Common myeloid progenitor, CD34-positive (primary cell): ENCODE measurements at regions not wholly inside any gene's neighbourhood (a gene's known extent, or its start where the extent isn't known, plus 50 kb on each side); places are given as distances from the start of the nearest gene placed in this dataset.
A peak's percentile ranks its signal among the peaks of the same experiment; 100 is the strongest.

Experiments
- CTCF ChIA-PET: fragments of 350-600 bp; sonication (Branson Sonifier 250); formaldehyde crosslinking; loops from one replicate; lab custom pipeline; 2021; ENCODE audit warnings: antibody characterized with exemption; lab: Charles Lee
- POLR2A ChIA-PET: fragments of 350-600 bp; sonication (Branson Sonifier 250); formaldehyde crosslinking; loops from one replicate; lab custom pipeline; 2021; ENCODE audit warnings: antibody characterized with exemption; lab: Charles Lee
- DNase-seq, 3 donors: peaks; one replicate each; pipeline versions ENCODE4 v3.0.0 to v3.0.0-alpha.2; 2013
- H3K27ac ChIP-seq, 2 experiments: 1 replicate in 1 of 2; 2 replicates in 1 of 2; pipeline ENCODE4 v1.7.0; 2013; ENCODE audit warnings: inconsistent platforms in 2 of 2, low read length in 2 of 2, mild to moderate bottlenecking in 2 of 2, low read depth in 1 of 2, moderate library complexity in 1 of 2; ENCODE audit not compliant: severe bottlenecking in 2 of 2, insufficient read depth in 1 of 2, poor library complexity in 1 of 2
- H3K27me3 ChIP-seq, 5 experiments: replicated peaks in 2 of 5; 1 replicate in 3 of 5; 2 replicates in 2 of 5; pipeline versions ENCODE4 v1.6.1 to v1.7.0; 2013; ENCODE audit warnings: low read length in 4 of 5, mild to moderate bottlenecking in 2 of 5, moderate library complexity in 2 of 5, inconsistent platforms in 1 of 5; ENCODE audit not compliant: insufficient read depth in 5 of 5, control insufficient read depth in 4 of 5
- H3K36me3 ChIP-seq, 4 experiments: 1 replicate in 2 of 4; 2 replicates in 2 of 4; pipeline versions ENCODE4 v1.6.1 to v1.7.0; 2013; ENCODE audit warnings: low read length in 3 of 4, control low read depth in 1 of 4, mild to moderate bottlenecking in 1 of 4; ENCODE audit not compliant: control insufficient read depth in 4 of 4, insufficient read depth in 4 of 4
- H3K4me1 ChIP-seq, 4 experiments: 1 replicate in 3 of 4; 2 replicates in 1 of 4; pipeline versions ENCODE4 v1.6.1 to v1.7.1; 2013; ENCODE audit warnings: low read length in 3 of 4, mild to moderate bottlenecking in 3 of 4, control low read depth in 1 of 4, inconsistent platforms in 1 of 4, moderate library complexity in 1 of 4; ENCODE audit not compliant: control insufficient read depth in 4 of 4, insufficient read depth in 4 of 4; ENCODE audit errors: control extremely low read depth in 1 of 4
- H3K4me3 ChIP-seq, 7 experiments: 1 replicate in 4 of 7; 2 replicates in 3 of 7; pipeline versions ENCODE4 v1.5.1 to v1.7.0; 2013; ENCODE audit warnings: mild to moderate bottlenecking in 7 of 7, low read length in 6 of 7, moderate library complexity in 6 of 7, inconsistent platforms in 2 of 7, low read depth in 2 of 7, control low read depth in 1 of 7; ENCODE audit not compliant: insufficient read depth in 4 of 7, control insufficient read depth in 1 of 7; ENCODE audit errors: extremely low read depth in 1 of 7
- H3K9me3 ChIP-seq, 5 experiments: 1 replicate in 4 of 5; 2 replicates in 1 of 5; pipeline versions ENCODE4 v1.6.1 to v1.7.1; 2013; ENCODE audit warnings: low read length in 4 of 5, mild to moderate bottlenecking in 2 of 5, inconsistent platforms in 1 of 5, low read depth in 1 of 5, moderate library complexity in 1 of 5; ENCODE audit not compliant: control insufficient read depth in 4 of 5, insufficient read depth in 2 of 5; ENCODE audit errors: control extremely low read depth in 1 of 5
- WGBS: methylation state at CpG from one replicate; pipeline ENCODE4 v1.1.5; 2013; ENCODE audit not compliant: insufficient coverage; 5-methylcytosine and 5-hydroxymethylcytosine counted together

DNA sequence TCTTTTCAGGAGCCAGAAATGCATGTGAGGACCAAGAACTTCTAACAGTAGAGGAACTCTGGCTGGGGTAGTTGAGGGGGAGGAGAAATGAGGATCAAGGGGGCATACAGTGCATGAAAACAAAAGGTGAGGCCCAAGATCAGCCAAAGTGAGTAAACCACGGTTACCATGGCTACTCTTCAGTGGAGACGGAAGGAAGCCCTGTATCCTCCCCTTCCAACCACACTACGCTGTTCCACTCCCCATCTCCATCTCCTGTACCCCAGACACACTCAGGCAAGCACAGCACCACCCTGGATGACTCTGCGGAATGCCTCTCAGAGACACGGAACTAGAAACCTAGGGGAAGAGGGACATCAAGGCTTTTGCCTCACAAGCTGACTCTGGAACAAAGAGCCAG lies 157.6 kb upstream of the CAMK1G start:
- H3K27me3 ChIP-seq = no peaks in the 10 kb centered on the region
- ChIA-PET CTCF (interaction anchor here (1.4 kb wide), 1 partner anchor 42 kb away, joined by 5 read pairs; no protein-coding TSS in a partner anchor), POLR2A (no interaction called here)
- no peaks in the 10 kb centered on the region for H3K9me3 ChIP-seq
- H3K27ac ChIP-seq = no peak overlapping the region
- H3K4me1 ChIP-seq = peaks cover 0 to 26% (median 3%) of the 10 kb centered on the region in 4 experiments
- no peak overlapping the region for H3K4me3 ChIP-seq
- 11% methylated on average over 3 of the region's 5 CpGs for WGBS
- no peaks in the 10 kb centered on the region for H3K36me3 ChIP-seq
- peak; percentile 70 to 96 (median 94) for DNase-seq

DNA sequence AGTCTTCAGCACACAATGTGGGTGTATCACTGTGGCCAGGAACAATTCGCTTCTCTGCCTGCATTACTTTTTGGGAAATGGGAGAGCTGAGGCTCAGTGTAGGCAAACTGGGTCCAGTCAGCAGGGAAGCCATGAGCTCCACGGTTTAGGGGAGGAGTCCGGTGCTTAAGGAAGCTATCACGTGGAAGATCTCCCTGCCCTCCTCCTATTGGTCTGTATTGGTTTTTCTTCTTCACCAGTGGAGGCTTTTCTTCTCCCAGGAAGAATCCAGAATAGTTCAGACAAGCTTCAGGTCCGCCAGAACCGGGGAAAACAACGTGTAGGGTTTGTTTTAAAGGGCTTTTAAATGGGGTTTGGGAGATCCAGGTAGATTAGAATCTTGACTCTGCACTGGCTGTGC lies 156.2 kb upstream of the CAMK1G start:
- peaks cover 0 to 26% (median 3%) of the 10 kb centered on the region in 4 experiments for H3K4me1 ChIP-seq
- no peaks in the 10 kb centered on the region for H3K9me3 ChIP-seq
- ChIA-PET CTCF (interaction anchor here (0.8 to 1.9 kb wide), 3 partner anchors 9 to 62 kb away, joined by 3 to 5 read pairs (median 4); no protein-coding TSS in a partner anchor), POLR2A (no interaction called here)
- 87% methylated on average over 7 of the region's 7 CpGs for WGBS
- no peaks in the 10 kb centered on the region for H3K27me3 ChIP-seq
- DNase-seq = no peak
- H3K4me3 ChIP-seq = no peak overlapping the region
- H3K27ac ChIP-seq = no peak overlapping the region
- no peaks in the 10 kb centered on the region for H3K36me3 ChIP-seq

- Histone ChIP-seq H3K4me3 (no peak overlapping the region), H3K27ac (no peak overlapping the region), H3K4me1 (peaks cover 0 to 26% (median 3%) of the 10 kb centered on the region in 4 experiments), H3K36me3 (no peaks in the 10 kb centered on the region), H3K27me3 (no peaks in the 10 kb centered on the region), H3K9me3 (no peaks in the 10 kb centered on the region)
- 93% methylated on average over 4 of the region's 9 CpGs for WGBS
- DNase-seq = no peak
- CTCF ChIA-PET = interaction anchor here (0.7 to 1.9 kb wide), 4 partner anchors 8 to 62 kb away, joined by 3 to 5 read pairs (median 4); no protein-coding TSS in a partner anchor
- POLR2A ChIA-PET = no interaction called here
Measured at GRCh38 chr1:209427811-209428210, 155.7 kb upstream of the CAMK1G start.

- POLR2A ChIA-PET = interaction anchor here (0.8 kb wide), 1 partner anchor 217 kb away, joined by 4 read pairs; no protein-coding TSS in a partner anchor
- H3K9me3 ChIP-seq = no peaks in the 10 kb centered on the region
- H3K36me3 ChIP-seq = no peaks in the 10 kb centered on the region
- WGBS = 58% methylated on average over 4 of the region's 10 CpGs
- no peak overlapping the region for H3K27ac ChIP-seq
- peak in 2 of 3 donors; percentile 36 to 56 for DNase-seq
- no peaks in the 10 kb centered on the region for H3K27me3 ChIP-seq
- CTCF ChIA-PET = interaction anchor here (0.6 to 1.9 kb wide), 5 partner anchors 7 to 221 kb away, joined by 3 to 5 read pairs (median 3); no protein-coding TSS in a partner anchor
- no peak overlapping the region for H3K4me3 ChIP-seq
- H3K4me1 ChIP-seq = peaks cover 0 to 26% (median 3%) of the 10 kb centered on the region in 4 experiments
Measured at GRCh38 chr1:209428241-209428921, 155.1 kb upstream of the CAMK1G start.

DNA sequence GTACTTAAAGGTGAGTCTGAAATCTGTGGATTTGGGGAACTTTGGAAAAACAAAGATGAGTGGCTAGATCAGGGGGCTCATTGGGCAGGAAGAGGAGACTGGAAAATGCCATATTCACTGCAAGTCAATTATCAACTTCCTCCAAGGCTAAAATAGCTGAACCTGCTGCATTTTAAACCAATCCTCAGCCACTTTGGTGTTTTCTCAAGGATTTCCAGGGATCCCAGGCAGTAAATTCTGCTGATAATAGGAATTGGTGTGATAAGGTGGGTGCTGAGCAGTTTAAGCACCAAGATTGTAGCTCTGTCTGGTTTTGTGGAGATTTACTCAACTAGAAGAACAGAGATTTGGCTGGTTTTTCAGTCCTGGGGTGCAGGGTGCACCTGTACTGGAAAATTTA lies 153.9 kb upstream of the CAMK1G start:
- Histone ChIP-seq H3K27me3 (no peaks in the 10 kb centered on the region), H3K27ac (no peak overlapping the region), H3K4me3 (no peak overlapping the region), H3K4me1 (peaks cover 0 to 32% (median 3%) of the 10 kb centered on the region in 4 experiments), H3K36me3 (no peaks in the 10 kb centered on the region), H3K9me3 (no peaks in the 10 kb centered on the region)
- ChIA-PET CTCF (interaction anchor here (1.3 to 1.7 kb wide), 3 partner anchors 75 to 223 kb away, joined by 3 to 6 read pairs (median 4); no protein-coding TSS in a partner anchor), POLR2A (interaction anchor here (0.6 kb wide), 1 partner anchor 174 kb away, joined by 4 read pairs; no protein-coding TSS in a partner anchor)
- DNase-seq = no peak

GRCh38 chr1:209430107-209430506 lies 153.4 kb upstream of the CAMK1G start:
- Histone ChIP-seq H3K27ac (no peak overlapping the region), H3K4me3 (no peak overlapping the region), H3K36me3 (no peaks in the 10 kb centered on the region), H3K9me3 (no peaks in the 10 kb centered on the region), H3K27me3 (no peaks in the 10 kb centered on the region), H3K4me1 (peaks cover 0 to 32% (median 3%) of the 10 kb centered on the region in 4 experiments)
- CTCF ChIA-PET = interaction anchor here (1.5 to 1.7 kb wide), 2 partner anchors 76 to 77 kb away, joined by 4 to 6 read pairs; no protein-coding TSS in a partner anchor
- DNase-seq = no peak
- 94% methylated on average over 2 of the region's 3 CpGs for WGBS
- POLR2A ChIA-PET = interaction anchor here (0.6 kb wide), 1 partner anchor 174 kb away, joined by 4 read pairs; no protein-coding TSS in a partner anchor

GRCh38 chr1:209430821-209431259 lies 152.7 kb upstream of the CAMK1G start:
- no peaks in the 10 kb centered on the region for H3K9me3 ChIP-seq
- POLR2A ChIA-PET = no interaction called here
- CTCF ChIA-PET = interaction anchor here (1.1 to 1.7 kb wide), 4 partner anchors 13 to 182 kb away, joined by 3 to 5 read pairs (median 4); no protein-coding TSS in a partner anchor

More at GRCh38 chr1:209430821-209431259, 152.7 kb upstream of the CAMK1G start:
- Histone ChIP-seq H3K27me3 (no peaks in the 10 kb centered on the region), H3K36me3 (no peaks in the 10 kb centered on the region), H3K4me1 (peaks cover 0 to 27% (median 3%) of the 10 kb centered on the region in 4 experiments), H3K4me3 (no peak overlapping the region), H3K27ac (no peak overlapping the region)
- WGBS = 90% methylated on average over 5 of the region's 5 CpGs
- DNase-seq = no peak
